Neutrophil (primary cell): ENCODE measurements at regions not wholly inside any gene's neighbourhood (a gene's known extent, or its start where the extent isn't known, plus 50 kb on each side); places are given as distances from the start of the nearest gene placed in this dataset.

Source experiments
- H3K27ac ChIP-seq: fragments of 200-600 bp; sonication (generic); 2 replicates; pipeline ENCODE4 v1.5.1; 2016; ENCODE audit warnings: mild to moderate bottlenecking, moderate library complexity
- H3K27me3 ChIP-seq: fragments of 200-600 bp; sonication (generic); 2 replicates; pipeline ENCODE4 v1.6.0; 2016; ENCODE audit warnings: mild to moderate bottlenecking
- H3K36me3 ChIP-seq: fragments of 200-600 bp; sonication (generic); 2 replicates; pipeline ENCODE4 v1.5.1; 2017
- H3K4me1 ChIP-seq, 2 experiments: fragments of 200-600 bp in 1 of 2; sonication (generic) in 1 of 2; 1 replicate in 1 of 2; 2 replicates in 1 of 2; pipeline versions ENCODE4 v1.5.1 to v1.6.1; 2013 to 2016; ENCODE audit warnings: low read depth in 1 of 2, low read length in 1 of 2, mild to moderate bottlenecking in 1 of 2, moderate library complexity in 1 of 2; ENCODE audit not compliant: control insufficient read depth in 1 of 2, insufficient read depth in 1 of 2
- H3K4me3 ChIP-seq, 2 experiments: fragments of 200-600 bp in 1 of 2; sonication (generic) in 1 of 2; 1 replicate in 1 of 2; 2 replicates in 1 of 2; pipeline ENCODE4 v1.5.1; 2013 to 2016; ENCODE audit warnings: low read depth in 1 of 2, low read length in 1 of 2, mild to moderate bottlenecking in 1 of 2, moderate library complexity in 1 of 2
- H3K9me3 ChIP-seq: fragments of 200-600 bp; sonication (generic); 2 replicates; pipeline ENCODE4 v1.5.1; 2016
- CTCF ChIP-seq: fragments of 200-600 bp; sonication (generic); IDR thresholded peaks from 2 replicates; pipeline ENCODE4 v1.5.1; 2016; ENCODE audit warnings: antibody characterized with exemption

- no peak overlapping the region for H3K4me3 ChIP-seq
- H3K36me3 ChIP-seq: peaks cover 62% of the 10 kb centered on the region
- H3K9me3 ChIP-seq: no peaks in the 10 kb centered on the region
- no peak for TF ChIP-seq CTCF
- H3K4me1 ChIP-seq: no peaks in the 10 kb centered on the region
- no peaks in the 10 kb centered on the region for H3K27me3 ChIP-seq
- H3K27ac ChIP-seq: no peak overlapping the region
Measured at GRCh38 chr5:146254223-146254622, 50.8 kb downstream of the RBM27 start.

DNA sequence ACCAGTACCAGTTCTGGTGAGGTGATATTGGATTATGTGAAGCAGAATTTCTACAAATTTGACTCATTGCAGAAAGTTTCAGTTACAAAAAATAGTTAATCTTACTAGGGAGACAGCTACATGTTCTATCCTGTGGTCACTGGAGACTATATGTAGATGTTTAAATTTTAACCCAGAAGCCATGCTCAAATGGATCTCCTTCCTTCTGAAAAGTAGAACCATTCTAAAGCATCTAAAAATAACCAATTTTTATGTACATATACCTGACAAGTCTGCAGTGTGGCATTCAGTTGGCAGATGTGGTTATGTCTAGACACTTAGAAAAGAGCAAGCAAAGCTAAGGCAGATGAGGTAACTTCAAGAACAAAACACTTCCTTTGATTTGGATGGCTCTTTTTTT, 65.5 kb upstream of the POU4F3 start:
- no peaks in the 10 kb centered on the region for H3K4me1 ChIP-seq
- no peaks in the 10 kb centered on the region for H3K9me3 ChIP-seq
- H3K27me3 ChIP-seq: no peaks in the 10 kb centered on the region
- TF ChIP-seq CTCF: no peak
- H3K4me3 ChIP-seq: no peak overlapping the region
- no peak overlapping the region for H3K27ac ChIP-seq
- peaks cover 89% of the 10 kb centered on the region for H3K36me3 ChIP-seq

- H3K27me3 ChIP-seq: no peaks in the 10 kb centered on the region
- peaks cover 74% of the 10 kb centered on the region for H3K36me3 ChIP-seq
- no peak overlapping the region for H3K4me3 ChIP-seq
- H3K9me3 ChIP-seq: no peaks in the 10 kb centered on the region
- H3K27ac ChIP-seq: no peak overlapping the region
- no peak for TF ChIP-seq CTCF
- no peaks in the 10 kb centered on the region for H3K4me1 ChIP-seq
Measured at GRCh38 chr5:146283344-146283761, 55.3 kb upstream of the POU4F3 start.

- peaks cover 70% of the 10 kb centered on the region for H3K36me3 ChIP-seq
Measured at GRCh38 chr5:146284016-146284415, 54.6 kb upstream of the POU4F3 start.

More at GRCh38 chr5:146284016-146284415, 54.6 kb upstream of the POU4F3 start:
- H3K9me3 ChIP-seq: no peaks in the 10 kb centered on the region
- no peaks in the 10 kb centered on the region for H3K4me1 ChIP-seq
- H3K27ac ChIP-seq: no peak overlapping the region
- TF ChIP-seq CTCF: no peak
- no peak overlapping the region for H3K4me3 ChIP-seq
- no peaks in the 10 kb centered on the region for H3K27me3 ChIP-seq
